ENCODE measurements at regions not wholly inside any gene's neighbourhood (a gene's known extent, or its start where the extent isn't known, plus 50 kb on each side); places are given as distances from the start of the nearest gene placed in this dataset.

DNA sequence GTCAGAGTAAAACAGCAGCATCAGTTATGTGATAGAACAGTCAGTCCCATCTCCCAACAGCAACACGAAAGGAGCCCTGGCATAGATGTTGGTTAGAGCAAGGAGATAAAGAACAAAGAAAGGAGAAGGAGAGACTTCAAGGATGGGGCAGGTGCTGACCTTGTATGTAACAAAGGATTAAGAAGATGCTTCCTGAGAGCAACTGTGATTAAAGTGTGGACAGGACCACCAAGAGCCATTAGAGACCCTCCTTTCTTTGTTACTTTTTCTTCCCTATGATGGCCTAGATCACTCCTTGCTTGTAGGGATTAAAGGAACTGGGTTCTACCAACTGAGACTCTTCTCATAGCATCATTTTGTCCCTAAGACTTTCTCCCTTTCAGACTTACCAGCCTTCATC, 75.2 kb upstream of the GPR6 start:
- Mint-ChIP-seq H3K4me3 (no peak overlapping the region), H3K9me3 (no peaks in the 10 kb centered on the region)
- TF ChIP-seq EZH2 (IDR thresholded peaks at IDR 0.05) (no peak), EZH2phosphoT487 (IDR thresholded peaks at IDR 0.05) (no peak)
- TF ChIP-seq, protein P1, sequence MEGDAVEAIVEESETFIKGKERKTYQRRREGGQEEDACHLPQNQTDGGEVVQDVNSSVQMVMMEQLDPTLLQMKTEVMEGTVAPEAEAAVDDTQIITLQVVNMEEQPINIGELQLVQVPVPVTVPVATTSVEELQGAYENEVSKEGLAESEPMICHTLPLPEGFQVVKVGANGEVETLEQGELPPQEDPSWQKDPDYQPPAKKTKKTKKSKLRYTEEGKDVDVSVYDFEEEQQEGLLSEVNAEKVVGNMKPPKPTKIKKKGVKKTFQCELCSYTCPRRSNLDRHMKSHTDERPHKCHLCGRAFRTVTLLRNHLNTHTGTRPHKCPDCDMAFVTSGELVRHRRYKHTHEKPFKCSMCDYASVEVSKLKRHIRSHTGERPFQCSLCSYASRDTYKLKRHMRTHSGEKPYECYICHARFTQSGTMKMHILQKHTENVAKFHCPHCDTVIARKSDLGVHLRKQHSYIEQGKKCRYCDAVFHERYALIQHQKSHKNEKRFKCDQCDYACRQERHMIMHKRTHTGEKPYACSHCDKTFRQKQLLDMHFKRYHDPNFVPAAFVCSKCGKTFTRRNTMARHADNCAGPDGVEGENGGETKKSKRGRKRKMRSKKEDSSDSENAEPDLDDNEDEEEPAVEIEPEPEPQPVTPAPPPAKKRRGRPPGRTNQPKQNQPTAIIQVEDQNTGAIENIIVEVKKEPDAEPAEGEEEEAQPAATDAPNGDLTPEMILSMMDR (IDR thresholded peaks at IDR 0.05): no peak

DNA sequence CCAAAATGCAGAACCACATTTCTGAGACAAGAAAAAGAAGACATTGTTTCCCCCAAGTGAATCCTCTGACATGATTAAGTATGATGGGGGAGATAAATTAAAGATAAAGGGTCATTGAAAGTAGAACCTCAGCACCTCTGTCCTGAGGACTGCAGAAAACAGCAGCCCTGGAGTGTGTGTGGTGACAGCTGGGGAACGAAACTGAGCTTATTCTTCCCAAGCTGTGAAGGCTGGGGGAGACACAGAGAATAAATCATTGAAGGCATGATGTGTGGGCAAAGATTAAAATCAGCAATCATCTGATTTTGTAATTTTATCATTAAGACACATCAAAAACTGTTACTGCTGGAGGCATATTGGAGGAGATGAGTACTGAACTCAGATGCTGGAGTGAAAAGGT, 67.5 kb upstream of the GPR6 start:
- H3K9me3 ChIP-seq (ENCODE audit: low read depth): no peaks in the 10 kb centered on the region
- TF ChIP-seq, protein P1 (IDR thresholded peaks at IDR 0.05): no peak
- TF ChIP-seq EZH2phosphoT487 (IDR thresholded peaks at IDR 0.05) (no peak), EZH2 (IDR thresholded peaks at IDR 0.05) (no peak)
- H3K79me2 ChIP-seq (ENCODE audit: low read depth): no peaks in the 10 kb centered on the region
- Mint-ChIP-seq H3K4me1 (peaks cover 5% of the 10 kb centered on the region), H3K36me3 (no peaks in the 10 kb centered on the region), H3K4me3 (no peak overlapping the region), H3K27me3 (ENCODE audit: insufficient read depth, low read depth) (no peaks in the 10 kb centered on the region), H3K27ac (no peak overlapping the region), H3K9me3 (no peaks in the 10 kb centered on the region)
- H3K27me3 ChIP-seq: no peaks in the 10 kb centered on the region
- no peaks in the 10 kb centered on the region for H4K20me1 ChIP-seq (ENCODE audit: low read depth)
- DNase-seq (ENCODE audit: low spot score): no peak
- H3K27ac ChIP-seq: no peak overlapping the region
- H3K36me3 ChIP-seq: no peaks in the 10 kb centered on the region
- no peak overlapping the region for H2AFZ ChIP-seq (replicated peaks)
- H3K9ac ChIP-seq: no peak overlapping the region
- H3K4me2 ChIP-seq: no peak overlapping the region
- no peak overlapping the region for H3K4me3 ChIP-seq
- peaks cover 8% of the 10 kb centered on the region for H3K4me1 ChIP-seq
- H3F3A ChIP-seq (ENCODE audit: low read depth): no peaks in the 10 kb centered on the region

More for the DNA sequence above, 75.2 kb upstream of the GPR6 start:
- Histone ChIP-seq H3K27me3 (peaks cover 11% of the 10 kb centered on the region), H3K4me1 (peaks cover 14% of the 10 kb centered on the region), H3K9ac (no peak overlapping the region), H3F3A (ENCODE audit: low read depth) (no peaks in the 10 kb centered on the region), H3K9me3 (ENCODE audit: low read depth) (no peaks in the 10 kb centered on the region), H3K27ac (no peak overlapping the region), H2AFZ (replicated peaks) (no peak overlapping the region), H4K20me1 (ENCODE audit: low read depth) (no peaks in the 10 kb centered on the region), H3K79me2 (ENCODE audit: low read depth) (no peaks in the 10 kb centered on the region), H3K4me2 (no peak overlapping the region), H3K36me3 (no peaks in the 10 kb centered on the region), H3K4me3 (no peak overlapping the region)
- H3K4me1 Mint-ChIP-seq: peaks cover 15% of the 10 kb centered on the region
- no peak for DNase-seq (ENCODE audit: low spot score)
- H3K27ac Mint-ChIP-seq: no peak overlapping the region
- H3K36me3 Mint-ChIP-seq: no peaks in the 10 kb centered on the region
- H3K27me3 Mint-ChIP-seq (ENCODE audit: insufficient read depth, low read depth): no peaks in the 10 kb centered on the region

DNA sequence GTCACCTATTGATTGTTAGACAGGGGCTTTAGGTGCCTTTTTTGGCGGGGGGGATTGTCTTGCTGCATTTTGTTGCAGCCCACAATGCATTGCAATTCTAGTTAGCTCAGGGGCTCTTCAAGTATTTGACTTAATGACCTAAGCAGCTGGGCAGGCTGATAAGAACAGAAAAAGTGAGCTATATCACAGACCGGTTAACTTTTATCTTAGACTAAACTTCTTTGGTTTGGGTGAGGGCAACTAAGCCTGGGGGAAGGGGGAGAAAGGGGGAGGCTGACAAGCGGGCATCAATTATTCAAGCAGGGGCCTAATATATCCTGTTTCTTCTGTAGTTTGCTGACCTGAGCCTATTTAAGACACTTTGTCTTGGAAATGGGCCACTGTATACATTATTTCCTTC, 66.0 kb upstream of the GPR6 start:
- no peaks in the 10 kb centered on the region for H3K36me3 ChIP-seq
- Mint-ChIP-seq H3K9me3 (no peaks in the 10 kb centered on the region), H3K4me1 (peaks cover 5% of the 10 kb centered on the region), H3K27ac (no peak overlapping the region), H3K27me3 (ENCODE audit: insufficient read depth, low read depth) (peaks cover 2% of the 10 kb centered on the region), H3K4me3 (no peak overlapping the region), H3K36me3 (no peaks in the 10 kb centered on the region)
- no peaks in the 10 kb centered on the region for H3K79me2 ChIP-seq (ENCODE audit: low read depth)
- H4K20me1 ChIP-seq (ENCODE audit: low read depth): no peaks in the 10 kb centered on the region
- H3F3A ChIP-seq (ENCODE audit: low read depth): no peaks in the 10 kb centered on the region
- no peak overlapping the region for H3K4me2 ChIP-seq
- no peak for TF ChIP-seq EZH2 (IDR thresholded peaks at IDR 0.05)
- TF ChIP-seq, protein P1 (IDR thresholded peaks at IDR 0.05): no peak
- TF ChIP-seq EZH2phosphoT487 (IDR thresholded peaks at IDR 0.05): no peak
- H3K4me1 ChIP-seq: peaks cover 8% of the 10 kb centered on the region
- H3K27me3 ChIP-seq: no peaks in the 10 kb centered on the region
- H3K9me3 ChIP-seq (ENCODE audit: low read depth): no peaks in the 10 kb centered on the region
- H3K9ac ChIP-seq: no peak overlapping the region
- H3K4me3 ChIP-seq: no peak overlapping the region
- no peak for DNase-seq (ENCODE audit: low spot score)
- H3K27ac ChIP-seq: no peak overlapping the region
- peak overlapping the region; percentile 68 for H2AFZ ChIP-seq (replicated peaks)

All from neural progenitor cell (in vitro differentiated cells).